GM18868 (cell line): ENCODE measurements at regions not wholly inside any gene's neighbourhood (a gene's known extent, or its start where the extent isn't known, plus 50 kb on each side); places are given as distances from the start of the nearest gene placed in this dataset.
A peak's percentile ranks its signal among the peaks of the same experiment; 100 is the strongest.

Experiments
- ATAC-seq: cut with Tn5 transposase; IDR thresholded peaks from one replicate; pipeline ENCODE4 v1.9.1; 2021; ENCODE audit warnings: mild to moderate bottlenecking, moderate library complexity; ENCODE audit not compliant: unreplicated experiment

GRCh38 chr20:24761220-24762065 lies 187.6 kb upstream of the CST7 start:
- no peak for ATAC-seq

GRCh38 chr20:24762371-24762770 lies 186.7 kb upstream of the CST7 start:
- ATAC-seq: no peak

GRCh38 chr20:24762791-24763350 lies 186.2 kb upstream of the CST7 start:
- no peak for ATAC-seq

- no peak for ATAC-seq
These were observed 185.6 kb upstream of the CST7 start for GRCh38 chr20:24763386-24764026.

- no peak for ATAC-seq
These were observed 184.9 kb upstream of the CST7 start for GRCh38 chr20:24764027-24764793.

GRCh38 chr20:24764794-24765202 lies 184.3 kb upstream of the CST7 start:
- no peak for ATAC-seq

- no peak for ATAC-seq
These were observed 183.5 kb upstream of the CST7 start for GRCh38 chr20:24765316-24766142.

- no peak for ATAC-seq
These were observed 182.9 kb upstream of the CST7 start for GRCh38 chr20:24766143-24766527.

- ATAC-seq: no peak
These were observed 182.0 kb upstream of the CST7 start for GRCh38 chr20:24766826-24767622.

- no peak for ATAC-seq
These were observed 181.4 kb upstream of the CST7 start for GRCh38 chr20:24767623-24768100.

GRCh38 chr20:24768201-24768636 lies 180.8 kb upstream of the CST7 start:
- ATAC-seq: no peak

- ATAC-seq: no peak
These were observed 180.1 kb upstream of the CST7 start for GRCh38 chr20:24768713-24769601.

- no peak for ATAC-seq
These were observed 179.0 kb upstream of the CST7 start for GRCh38 chr20:24769878-24770627.

GRCh38 chr20:24770628-24771541 lies 178.2 kb upstream of the CST7 start:
- peak; percentile 60 for ATAC-seq

GRCh38 chr20:24771542-24772061 lies 177.5 kb upstream of the CST7 start:
- no peak for ATAC-seq

- no peak for ATAC-seq
These were observed 176.4 kb upstream of the CST7 start for GRCh38 chr20:24772667-24773066.
